ENCODE measurements at regions not wholly inside any gene's neighbourhood (a gene's known extent, or its start where the extent isn't known, plus 50 kb on each side); places are given as distances from the start of the nearest gene placed in this dataset.

GRCh38 chr12:111216387-111217159, 152.3 kb downstream of the PHETA1 start:
- TF ChIP-seq YY1 (IDR thresholded peaks at IDR 0.05; ENCODE audit: insufficient read depth, insufficient read length) (no peak), ZNF274 (IDR thresholded peaks at IDR 0.05; ENCODE audit: low read depth, low read length) (no peak), SUZ12 (IDR thresholded peaks at IDR 0.05; ENCODE audit: extremely low read depth, insufficient read depth, insufficient read length) (no peak)
